ENCODE measurements at regions not wholly inside any gene's neighbourhood (a gene's known extent, or its start where the extent isn't known, plus 50 kb on each side); places are given as distances from the start of the nearest gene placed in this dataset.

DNA sequence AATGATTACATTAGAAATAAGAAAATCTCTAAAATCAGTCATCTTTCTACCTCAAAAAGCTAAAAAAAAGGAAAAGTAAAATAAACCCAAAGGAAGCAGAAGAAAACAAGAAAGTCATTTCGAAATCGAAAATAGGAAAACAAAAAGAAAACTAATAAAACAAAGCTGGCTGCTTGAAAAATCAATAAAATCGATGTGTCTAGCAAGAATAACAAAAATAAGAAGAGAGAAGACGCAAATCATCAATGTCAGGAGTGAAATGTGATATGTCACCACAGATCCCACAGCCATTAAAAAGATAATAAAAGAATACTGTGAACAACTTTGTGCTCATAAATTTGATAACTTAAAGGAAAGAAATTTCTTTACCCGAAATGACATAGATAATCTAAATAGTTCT is 218.1 kb upstream of the S1PR3 start:
- TF ChIP-seq POLR2AphosphoS5 (IDR thresholded peaks at IDR 0.05; ENCODE audit: low read depth, low read length), result no peak
- no peak for TF ChIP-seq POU2F2 (IDR thresholded peaks at IDR 0.05; ENCODE audit: low read depth, low read length)
- no peak for TF ChIP-seq POLR2A (IDR thresholded peaks at IDR 0.05; ENCODE audit: low read depth, low read length)

Data from GM12891 (cell line).